HG02840 (cell line): ENCODE measurements at regions not wholly inside any gene's neighbourhood (a gene's known extent, or its start where the extent isn't known, plus 50 kb on each side); places are given as distances from the start of the nearest gene placed in this dataset.
"Not testable (repeated sequence)": the region's sequence is repeated elsewhere in the genome, so short reads cannot be mapped to it uniquely, and the experiment has no call there.

Experiments
- ATAC-seq: cut with Tn5 transposase; IDR thresholded peaks from one replicate; pipeline ENCODE4 v1.9.1; 2021; ENCODE audit warnings: mild to moderate bottlenecking, moderate library complexity, moderate number of reproducible peaks; ENCODE audit not compliant: unreplicated experiment, low FRiP score

- ATAC-seq, result no peak
These were observed 113.5 kb upstream of the PITX1 start for GRCh38 chr5:135147294-135148090.

- no peak for ATAC-seq
These were observed 112.0 kb upstream of the PITX1 start for GRCh38 chr5:135145985-135146384.

GRCh38 chr5:135143682-135144081 is 109.7 kb upstream of the PITX1 start:
- ATAC-seq, result not testable (repeated sequence)

GRCh38 chr5:135141303-135142268 is 107.6 kb upstream of the PITX1 start:
- no peak for ATAC-seq

- no peak for ATAC-seq
These were observed 106.6 kb upstream of the PITX1 start for GRCh38 chr5:135140446-135141204.

- ATAC-seq, result no peak
These were observed 105.5 kb upstream of the PITX1 start for GRCh38 chr5:135139381-135140134.

GRCh38 chr5:135138116-135138850 is 104.3 kb upstream of the PITX1 start:
- no peak for ATAC-seq

GRCh38 chr5:135137146-135137915 is 103.3 kb upstream of the PITX1 start:
- ATAC-seq, result no peak

- no peak for ATAC-seq
These were observed 102.5 kb upstream of the PITX1 start for GRCh38 chr5:135136546-135136945.

GRCh38 chr5:135135530-135136226 is 101.7 kb upstream of the PITX1 start:
- no peak for ATAC-seq

- ATAC-seq, result no peak
These were observed 100.8 kb upstream of the PITX1 start for GRCh38 chr5:135134691-135135381.

GRCh38 chr5:135133698-135134515 is 99.9 kb upstream of the PITX1 start:
- no peak for ATAC-seq

- no peak for ATAC-seq
These were observed 99.2 kb upstream of the PITX1 start for GRCh38 chr5:135133181-135133580.

GRCh38 chr5:135131801-135132680 is 98.0 kb upstream of the PITX1 start:
- ATAC-seq, result no peak
